Pulmonary artery endothelial cell (primary cell): ENCODE measurements at regions not wholly inside any gene's neighbourhood (a gene's known extent, or its start where the extent isn't known, plus 50 kb on each side); places are given as distances from the start of the nearest gene placed in this dataset.
"Not testable (repeated sequence)": the region's sequence is repeated elsewhere in the genome, so short reads cannot be mapped to it uniquely, and the experiment has no call there.

ENCODE experiments used
- DNase-seq: peaks from one replicate; pipeline ENCODE4 v3.0.0-alpha.2; 2011; ENCODE audit warnings: low read depth, low spot score

DNA sequence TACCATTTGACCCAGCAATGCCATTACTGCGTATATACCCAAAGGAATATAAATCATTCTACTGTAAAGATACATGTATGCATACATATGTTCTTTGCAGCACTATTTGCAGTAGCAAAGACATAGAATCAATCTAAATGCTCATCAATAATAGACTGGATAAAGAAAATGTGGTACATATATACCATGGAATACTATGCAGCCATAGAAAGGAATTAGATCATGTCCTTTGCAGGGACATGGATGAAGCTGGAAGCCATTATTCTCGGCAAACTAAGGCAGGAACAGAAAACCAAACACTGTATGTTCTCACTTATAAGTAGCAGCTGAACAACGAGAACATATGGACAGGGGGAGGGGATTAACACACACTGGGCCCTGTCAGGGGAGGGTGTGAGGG, 54.8 kb upstream of the ZNF30 start:
- not testable (repeated sequence) for DNase-seq

DNA sequence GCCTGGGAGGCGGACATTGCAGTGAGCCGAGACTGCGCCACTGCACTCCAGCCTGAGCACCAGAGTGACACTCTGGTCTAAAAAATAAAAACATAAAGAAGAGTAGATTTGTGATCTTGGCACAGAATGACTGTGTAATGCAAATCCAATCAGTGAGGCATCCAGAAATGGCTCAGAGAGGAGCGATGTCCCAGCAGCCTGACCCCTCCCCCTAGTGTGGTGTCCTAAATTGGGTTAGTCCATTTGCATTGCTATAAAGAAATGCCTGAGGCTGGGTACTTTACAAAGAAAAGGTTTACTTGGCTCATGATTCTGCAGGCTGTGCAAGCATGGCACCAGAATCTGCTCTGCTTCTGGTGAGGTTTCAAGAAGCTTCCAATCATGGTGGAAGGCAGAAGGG, 59.1 kb upstream of the ZNF30 start:
- DNase-seq, result no peak

DNA sequence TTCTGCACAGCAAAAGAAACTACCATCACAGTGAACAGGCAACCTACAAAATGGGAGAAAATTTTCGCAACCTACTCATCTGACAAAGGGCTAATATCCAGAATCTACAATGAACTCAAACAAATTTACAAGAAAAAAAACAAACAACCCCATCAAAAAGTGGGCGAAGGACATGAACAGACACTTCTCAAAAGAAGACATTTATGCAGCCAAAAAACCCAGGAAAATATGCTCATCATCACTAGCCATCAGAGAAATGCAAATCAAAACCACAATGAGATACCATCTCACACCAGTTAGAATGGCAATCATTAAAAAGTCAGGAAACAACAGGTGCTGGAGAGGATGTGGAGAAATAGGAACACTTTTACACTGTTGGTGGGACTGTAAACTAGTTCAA, 61.5 kb upstream of the ZNF30 start:
- not testable (repeated sequence) for DNase-seq

DNA sequence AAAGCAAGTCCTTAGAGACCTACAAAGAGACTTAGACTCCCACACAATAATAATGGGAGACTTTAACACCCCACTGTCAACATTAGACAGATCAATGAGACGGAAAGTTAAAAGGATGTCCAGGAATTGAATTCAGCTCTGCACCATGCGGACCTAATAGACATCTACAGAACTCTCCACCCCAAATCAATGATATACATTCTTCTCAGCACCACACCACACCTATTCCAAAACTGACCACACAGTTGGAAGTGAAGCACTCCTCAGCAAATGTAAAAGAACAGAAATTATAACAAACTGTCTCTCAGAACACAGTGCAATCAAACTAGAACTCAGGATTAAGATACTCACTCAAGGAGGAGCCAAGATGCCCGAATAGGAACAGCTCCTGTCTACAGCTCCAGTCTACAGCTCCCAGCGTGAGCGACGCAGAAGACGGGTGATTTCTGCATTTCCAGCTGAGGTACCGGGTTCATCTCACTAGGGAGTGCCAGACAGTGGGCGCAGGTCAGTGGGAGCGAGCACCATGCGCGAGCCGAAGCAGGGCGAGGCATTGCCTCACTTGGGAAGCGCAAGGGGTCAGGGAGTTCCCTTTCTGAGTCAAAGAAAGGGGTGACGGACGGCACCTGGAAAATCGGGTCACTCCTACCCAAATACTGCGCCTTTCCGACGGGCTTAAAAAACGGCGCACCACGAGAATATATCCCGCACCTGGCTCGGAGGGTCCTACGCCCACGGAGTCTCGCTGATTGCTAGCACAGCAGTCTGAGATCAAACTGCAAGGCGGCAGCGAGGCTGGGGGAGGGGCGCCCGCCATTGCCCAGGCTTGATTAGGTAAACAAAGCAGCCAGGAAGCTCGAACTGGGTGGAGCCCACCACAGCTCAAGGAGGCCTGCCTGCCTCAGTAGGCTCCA, 66.6 kb upstream of the ZNF30 start:
- not testable (repeated sequence) for DNase-seq

DNA sequence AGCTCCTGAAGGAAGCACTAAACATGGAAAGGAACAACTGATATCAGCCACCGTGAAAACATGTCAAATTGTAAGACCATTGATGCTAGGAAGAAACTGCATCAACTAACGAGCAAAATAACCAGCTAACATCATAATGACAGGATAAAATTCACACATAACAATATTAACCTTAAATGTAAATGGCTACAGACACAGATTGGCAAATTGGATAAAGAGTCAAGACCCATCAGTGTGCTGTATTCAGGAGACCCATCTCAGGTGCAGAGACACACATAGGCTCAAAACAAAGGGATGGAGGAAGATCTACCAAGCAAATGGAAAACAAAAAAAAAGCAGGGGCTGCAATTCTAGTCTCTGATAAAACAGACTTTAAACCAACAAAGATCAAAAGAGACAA, 67.4 kb upstream of the ZNF30 start:
- DNase-seq, result not testable (repeated sequence)

DNA sequence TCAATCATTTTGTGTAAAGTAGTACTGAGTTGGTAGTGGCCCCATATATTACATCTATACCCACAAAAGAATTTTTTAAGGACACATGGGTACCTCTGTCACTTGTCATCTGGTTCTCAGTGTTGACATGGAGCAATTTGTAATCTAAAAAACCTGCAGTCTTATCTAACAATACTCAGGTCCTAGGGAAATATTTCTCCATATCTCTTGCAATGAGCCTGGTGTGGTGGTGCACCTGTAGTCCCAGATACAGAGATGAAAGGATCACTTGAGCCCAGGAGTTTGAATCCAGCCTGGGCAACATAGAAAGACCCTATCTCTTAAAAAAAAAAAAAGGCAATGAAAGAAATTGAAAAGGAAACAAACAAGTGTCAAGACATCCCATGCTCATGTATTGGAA, 70.7 kb upstream of the ZNF30 start:
- DNase-seq, result no peak

DNA sequence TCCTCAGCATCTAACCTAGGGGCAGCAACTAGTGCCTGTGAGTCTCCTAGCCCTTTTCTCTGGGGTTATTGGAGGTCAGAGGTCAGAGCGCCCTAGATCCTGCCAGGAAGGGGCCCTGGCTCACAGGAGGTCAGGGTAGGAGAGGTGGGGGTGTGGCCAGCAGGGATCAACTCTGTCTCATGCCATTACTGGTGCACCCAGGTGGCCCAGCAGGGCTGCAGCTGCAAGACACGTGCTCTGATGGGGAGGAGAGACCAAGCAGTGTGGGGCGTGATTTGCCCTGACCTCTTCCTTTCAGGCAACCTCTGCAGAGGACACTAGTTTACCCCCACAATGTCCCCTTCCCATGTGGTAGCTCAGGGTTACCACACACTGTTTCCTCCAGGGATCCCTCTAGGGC, 73.3 kb upstream of the ZNF30 start:
- DNase-seq, result no peak

DNA sequence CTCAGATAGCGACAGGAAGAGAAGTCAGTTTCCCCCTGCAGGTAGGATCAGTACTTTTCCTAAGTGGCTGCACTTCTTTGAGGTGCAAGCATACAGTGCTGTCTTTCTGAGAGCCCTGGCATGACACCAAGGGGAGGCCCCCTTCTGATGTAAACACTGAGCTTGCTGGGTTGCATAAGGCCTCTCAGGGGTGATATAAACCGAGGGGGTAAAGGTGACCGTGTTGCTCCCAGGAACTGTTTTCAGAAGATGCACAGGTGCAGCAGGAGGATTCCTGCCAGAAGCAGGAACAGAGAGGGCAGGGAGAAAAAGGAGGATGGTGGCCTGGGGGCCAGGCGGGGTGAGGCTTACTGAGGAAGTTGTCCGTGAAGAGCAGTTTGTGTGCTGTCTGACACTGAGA, 74.0 kb upstream of the ZNF30 start:
- no peak for DNase-seq

DNA sequence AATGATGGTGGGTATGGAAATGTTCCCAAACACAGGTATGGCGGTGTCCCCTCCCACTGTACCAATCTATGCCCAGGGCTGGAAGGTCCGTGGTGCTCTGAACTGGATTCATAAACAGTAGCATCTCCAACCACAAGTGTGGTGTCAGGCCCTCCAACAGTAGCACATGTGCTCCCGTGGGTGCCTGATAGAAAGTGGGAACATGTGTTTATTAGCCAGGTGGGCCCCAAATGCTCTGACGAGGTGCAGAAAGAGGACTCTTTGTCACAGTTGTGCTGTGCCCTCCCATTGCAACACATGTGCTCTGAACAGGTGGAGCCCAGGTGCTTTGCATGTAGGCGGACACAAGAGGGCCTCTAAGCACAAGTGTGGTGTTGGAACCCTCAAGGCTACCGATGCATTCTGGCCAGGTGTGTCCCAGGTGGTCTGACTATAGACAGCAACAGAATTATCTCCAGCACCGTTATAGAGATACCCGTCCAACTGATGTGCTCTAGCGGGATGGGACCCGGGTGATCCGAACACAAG, 75.4 kb upstream of the ZNF30 start:
- no peak for DNase-seq

DNA sequence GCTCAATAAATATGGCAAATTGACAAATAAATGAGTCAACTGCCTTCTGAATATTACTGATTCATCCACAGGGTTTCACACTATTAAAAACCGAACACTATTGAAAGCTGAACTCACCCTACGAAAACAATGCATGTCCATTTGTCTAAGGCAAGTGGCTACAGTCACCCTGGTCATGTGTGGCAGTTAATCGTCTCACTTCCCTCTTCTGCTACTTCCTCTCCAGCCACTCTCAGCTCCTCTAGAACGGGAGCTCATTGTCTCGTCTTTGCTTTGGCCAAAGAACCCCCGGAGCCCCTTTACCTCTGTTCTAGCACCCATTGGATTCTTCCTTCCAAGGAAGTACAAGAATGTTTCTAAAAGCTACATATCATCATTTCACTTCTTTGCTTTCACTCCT, 74.4 kb upstream of the ZNF599 start:
- no peak for DNase-seq

DNA sequence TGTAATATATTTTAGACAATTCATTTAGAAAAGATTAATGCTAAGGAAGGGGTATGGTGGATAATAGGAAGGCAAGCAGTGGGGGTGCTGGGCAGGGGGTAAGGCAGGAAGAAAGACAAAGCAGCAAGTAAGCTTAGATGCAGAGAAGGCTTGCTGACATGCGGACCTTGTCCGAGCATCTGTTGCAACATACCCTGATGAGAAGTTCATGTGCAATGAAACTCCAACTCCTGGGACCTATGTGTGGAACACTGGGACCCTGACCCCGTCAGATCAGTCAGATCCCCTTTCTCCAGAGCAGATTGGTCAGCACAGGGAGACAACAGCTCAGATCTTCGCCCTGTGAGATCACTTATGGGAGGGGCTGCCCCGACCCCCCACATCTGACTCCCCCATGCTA, 71.3 kb upstream of the ZNF599 start:
- no peak for DNase-seq

DNA sequence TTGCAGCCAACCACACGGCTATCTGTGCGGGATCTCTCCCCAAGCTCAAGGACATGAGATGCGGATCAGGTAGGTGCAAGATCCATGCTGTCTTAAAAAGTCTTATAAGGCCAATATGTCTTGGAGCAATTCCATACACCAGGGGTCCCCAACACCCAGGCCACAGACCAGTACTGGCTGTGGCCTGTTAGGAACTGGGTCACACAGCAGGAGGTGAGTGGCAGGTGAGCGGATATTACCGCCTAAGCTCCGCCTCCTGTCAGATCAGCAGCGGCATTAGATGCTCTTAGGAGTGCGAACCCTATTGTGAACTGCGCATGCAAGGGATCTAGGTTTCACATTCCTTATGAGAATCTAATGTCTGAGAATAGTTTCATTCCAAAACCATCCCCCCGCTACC, 68.8 kb upstream of the ZNF599 start:
- no peak for DNase-seq

DNA sequence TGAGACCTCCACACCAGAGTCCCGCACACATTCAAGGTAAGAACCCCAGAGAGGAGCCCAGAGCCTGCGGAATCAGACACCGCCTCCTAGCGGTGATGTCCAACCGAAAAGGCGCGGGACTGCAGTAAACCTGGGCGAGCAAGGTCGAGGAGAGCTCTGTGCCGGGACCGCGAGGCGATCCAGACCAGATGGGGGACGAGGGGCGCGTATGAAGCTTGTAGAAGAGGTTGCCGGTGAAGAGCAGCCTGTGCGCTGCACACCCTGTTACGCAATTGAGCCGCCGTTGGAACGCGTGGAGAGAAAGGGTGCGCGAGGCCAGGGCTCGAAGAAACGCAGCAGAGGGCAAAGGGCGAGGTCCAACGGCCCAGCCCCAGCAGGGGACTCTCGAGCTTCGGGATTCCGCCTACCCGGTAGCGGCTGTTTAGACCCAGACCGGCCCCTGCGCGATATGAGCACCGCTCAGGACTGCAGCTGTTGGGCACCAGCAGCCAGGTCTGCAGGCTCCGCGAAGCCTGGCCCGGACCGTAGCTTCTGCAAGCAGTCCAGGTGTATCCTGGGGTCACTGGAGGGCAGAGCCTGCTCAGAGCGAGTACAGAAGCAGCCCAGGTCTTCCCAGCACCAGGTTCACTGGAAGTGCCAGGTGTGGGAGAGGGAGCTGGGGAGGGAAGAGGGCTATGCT, 65.9 kb upstream of the ZNF599 start:
- DNase-seq, result no peak

DNA sequence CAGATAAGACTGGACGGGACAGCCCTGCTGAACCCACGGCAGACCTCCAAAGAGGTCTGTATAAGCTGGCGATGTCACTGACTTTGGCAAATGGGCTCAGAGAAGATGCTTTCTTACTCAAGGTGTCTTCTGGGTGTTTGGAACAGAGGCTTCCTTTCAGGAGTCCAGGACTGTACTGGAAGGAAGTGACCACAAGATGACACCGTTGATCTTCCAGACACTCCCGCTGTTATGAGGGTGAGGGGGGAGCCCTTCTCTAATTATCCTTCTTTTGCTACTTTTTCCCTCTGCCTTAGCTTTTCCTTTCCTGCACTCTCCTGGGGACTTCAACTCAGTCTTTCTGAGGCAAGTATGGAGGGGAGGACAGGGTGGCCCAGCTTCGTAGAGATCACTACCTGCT, 65.2 kb upstream of the ZNF599 start:
- no peak for DNase-seq

DNA sequence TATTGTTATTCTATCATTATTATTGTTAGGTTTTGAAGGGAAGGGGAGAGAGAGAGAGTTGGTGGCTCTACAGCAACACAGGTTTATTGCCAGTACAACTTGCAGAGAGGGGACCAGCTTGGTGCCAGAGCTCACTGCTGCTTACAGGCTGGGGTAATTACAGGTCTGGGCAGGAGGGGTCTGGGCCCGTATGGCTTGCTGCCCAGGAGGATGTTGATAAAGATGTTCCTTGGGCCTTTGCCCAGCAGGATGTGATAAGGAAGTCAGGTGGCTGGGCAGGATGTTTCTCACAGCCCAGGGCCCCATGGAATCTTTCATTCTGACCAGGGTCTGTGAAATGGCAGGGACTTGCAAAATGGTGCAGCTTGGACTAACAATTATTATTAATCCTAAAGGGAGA, 64.2 kb upstream of the ZNF599 start:
- peak; percentile 35 for DNase-seq

DNA sequence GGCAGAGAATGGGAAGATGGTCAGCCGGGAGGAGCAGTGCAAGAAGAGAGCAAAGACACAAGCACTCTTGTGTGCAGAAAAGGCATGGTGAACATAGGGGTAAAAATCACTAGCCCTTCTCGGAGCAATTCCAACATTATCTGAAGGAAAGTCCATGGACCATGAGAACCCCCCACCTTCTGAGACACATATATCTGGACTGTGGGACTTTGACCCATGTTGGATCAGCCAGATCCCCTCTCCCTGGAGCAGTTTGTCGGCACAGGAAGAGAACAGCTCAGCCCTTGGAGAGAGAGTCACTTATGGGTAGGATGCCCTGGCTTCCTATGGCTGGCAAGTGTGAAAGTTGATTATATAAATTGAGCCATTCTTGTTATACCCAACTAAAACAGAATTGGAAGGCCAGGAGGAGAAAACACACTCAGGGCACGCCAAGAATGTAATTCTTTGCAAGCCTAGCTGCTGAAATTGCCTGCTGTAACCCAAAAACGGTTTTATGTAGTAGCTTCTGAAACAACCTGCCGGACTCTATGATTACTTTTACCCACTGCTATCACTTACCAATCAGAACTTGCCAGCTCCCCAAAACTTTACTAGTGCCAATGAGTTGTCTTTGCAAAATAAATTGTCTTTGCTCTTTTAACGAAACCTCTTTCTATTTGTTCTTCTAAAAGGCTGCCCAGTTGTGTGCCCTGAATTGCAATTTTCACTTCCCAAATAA, 62.8 kb upstream of the ZNF599 start:
- no peak for DNase-seq

DNA sequence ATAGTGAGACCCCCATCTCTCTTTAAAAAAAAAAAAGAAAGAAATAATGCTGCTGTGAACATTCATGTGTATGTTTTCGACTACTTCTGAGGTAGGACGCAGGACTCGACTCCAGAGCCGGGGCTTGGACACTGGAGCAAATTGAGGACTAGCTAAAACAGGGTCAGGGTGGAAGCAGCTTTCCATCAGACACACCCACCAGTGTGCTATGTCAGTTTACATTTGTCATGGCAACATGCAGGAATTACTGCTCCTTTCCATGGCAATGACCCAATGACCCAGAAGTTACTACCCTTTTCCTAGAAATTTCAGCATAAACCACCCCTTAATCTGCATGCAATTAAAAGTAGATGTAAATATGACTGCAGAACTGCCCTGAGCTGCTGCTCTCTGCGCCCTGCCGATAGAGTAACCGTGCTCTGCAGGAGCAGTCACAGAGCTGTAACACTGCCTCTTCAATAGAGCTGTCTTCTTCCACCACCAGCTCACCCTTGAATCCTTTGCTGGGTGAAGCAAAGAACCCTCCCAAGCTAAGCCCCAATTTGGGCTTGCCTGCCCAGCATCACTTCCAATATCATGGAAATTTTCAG, 61.6 kb upstream of the ZNF599 start:
- DNase-seq, result no peak

DNA sequence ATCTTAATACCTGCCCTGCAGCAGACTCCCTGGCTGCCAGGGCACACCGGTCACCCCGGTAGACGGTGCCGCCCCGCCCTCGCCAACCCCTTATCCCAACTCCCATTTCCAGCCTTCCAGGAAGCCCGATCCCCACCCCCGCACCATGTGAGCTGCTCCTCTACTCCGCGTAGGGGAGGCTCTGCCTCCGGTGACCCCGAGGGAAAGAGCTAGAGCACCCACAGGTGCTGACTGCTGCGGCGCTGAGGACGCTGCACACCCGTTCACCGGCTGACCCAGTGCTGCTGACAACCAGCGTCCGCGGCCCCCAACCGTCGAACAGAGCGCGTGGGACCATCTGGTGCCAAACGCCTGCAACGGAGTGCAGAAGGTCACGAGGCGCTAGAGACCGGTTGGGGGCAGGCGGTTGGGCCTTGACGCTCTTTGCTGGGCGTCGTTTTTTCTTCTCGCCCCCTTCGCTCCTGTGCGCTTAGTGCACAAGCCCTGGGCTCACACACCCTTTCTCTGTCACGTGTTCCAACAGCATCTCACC, 59.6 kb upstream of the ZNF599 start:
- DNase-seq, result no peak

DNA sequence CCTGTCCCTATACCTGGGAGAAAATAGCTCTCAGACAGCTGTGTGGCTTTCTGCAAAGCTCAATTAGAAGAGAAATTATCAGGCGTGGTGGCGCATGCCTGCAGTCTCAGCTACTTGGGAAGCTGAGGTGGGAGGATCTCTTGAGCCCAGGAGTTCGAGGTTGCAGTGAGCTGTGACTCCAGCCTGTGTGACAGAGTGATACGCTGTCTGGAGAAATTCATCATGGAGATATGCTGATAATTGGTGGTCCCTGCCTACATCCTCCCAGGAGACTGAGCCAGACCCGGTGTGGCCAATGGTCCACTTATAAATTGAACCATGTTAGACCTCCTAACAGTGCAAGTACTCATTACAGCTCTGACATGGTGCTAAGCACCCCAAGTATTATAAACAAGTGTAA, 58.7 kb upstream of the ZNF599 start:
- DNase-seq, result no peak

DNA sequence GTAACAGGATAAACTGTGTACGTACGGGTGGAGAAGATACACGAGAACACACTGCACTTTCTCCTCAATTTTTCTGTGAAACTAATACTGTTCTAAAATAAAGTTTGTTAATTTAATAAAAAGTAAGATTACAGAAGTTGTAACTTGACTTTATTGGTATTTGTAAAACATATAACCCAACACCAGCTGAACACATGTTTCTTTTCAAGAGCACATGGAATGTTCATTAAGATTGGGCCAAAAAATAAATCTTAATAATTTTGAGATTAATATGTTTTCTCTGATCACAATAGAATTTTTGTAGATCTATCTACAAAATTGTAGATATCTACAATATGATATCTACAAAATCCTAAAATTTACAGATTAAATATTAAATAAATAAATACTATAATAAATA, 55.1 kb upstream of the ZNF599 start:
- no peak for DNase-seq

DNA sequence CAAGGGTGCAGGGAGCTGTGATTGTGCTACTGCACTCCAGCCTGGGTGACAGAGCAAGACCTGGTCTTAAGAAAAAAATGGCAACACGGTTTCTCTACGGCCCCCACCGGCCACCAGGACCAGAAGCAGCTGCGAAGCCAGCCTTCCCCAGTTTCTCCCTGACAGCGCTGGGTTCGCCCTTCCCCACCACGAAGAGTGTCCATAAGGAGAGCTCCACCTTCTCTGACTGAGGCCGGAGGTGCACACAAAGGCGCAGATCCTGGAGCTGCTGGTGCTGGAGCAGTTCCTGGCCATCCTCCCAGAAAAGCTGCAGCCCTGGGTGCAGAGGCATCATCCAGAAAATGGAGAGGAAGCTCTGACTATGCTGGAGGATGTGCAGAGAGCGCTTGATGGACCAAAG, 52.2 kb upstream of the ZNF599 start:
- DNase-seq, result no peak
